ELF-1 (cell line): ENCODE measurements at regions not wholly inside any gene's neighbourhood (a gene's known extent, or its start where the extent isn't known, plus 50 kb on each side); places are given as distances from the start of the nearest gene placed in this dataset.
A peak's percentile ranks its signal among the peaks of the same experiment; 100 is the strongest.

ENCODE experiments used
- DNase-seq: peaks from one replicate; pipeline ENCODE4 v3.0.0-alpha.2; 2016; ENCODE audit warnings: low read depth, low spot score

GRCh38 chr5:18032744-18033143 lies 398.5 kb downstream of the TAF11L14 start:
- DNase-seq = no peak

DNA sequence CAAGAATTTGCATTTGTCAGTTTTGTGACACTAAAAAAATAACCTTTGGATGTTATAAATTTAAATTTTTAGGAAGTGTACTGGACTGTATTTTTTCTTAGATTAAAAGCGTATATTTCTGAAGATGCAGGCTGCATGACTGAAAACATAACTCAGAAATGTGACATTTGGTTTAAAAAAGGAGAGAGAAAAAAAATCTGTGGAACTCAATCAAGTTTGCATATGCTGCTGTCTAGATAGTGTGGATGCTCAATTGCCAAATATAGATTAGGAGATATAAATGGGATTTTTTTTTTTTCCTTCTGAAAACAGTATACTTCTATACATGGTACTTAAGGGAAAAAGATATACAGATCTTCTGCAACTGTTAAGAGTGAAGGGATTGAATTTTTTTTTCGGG lies 402.3 kb downstream of the TAF11L14 start:
- no peak for DNase-seq

GRCh38 chr5:18037718-18038117 lies 403.5 kb downstream of the TAF11L14 start:
- DNase-seq = no peak

GRCh38 chr5:18043344-18043743 lies 409.1 kb downstream of the TAF11L14 start:
- DNase-seq = peak; percentile 4

GRCh38 chr5:18048449-18048848 lies 414.2 kb downstream of the TAF11L14 start:
- no peak for DNase-seq

DNA sequence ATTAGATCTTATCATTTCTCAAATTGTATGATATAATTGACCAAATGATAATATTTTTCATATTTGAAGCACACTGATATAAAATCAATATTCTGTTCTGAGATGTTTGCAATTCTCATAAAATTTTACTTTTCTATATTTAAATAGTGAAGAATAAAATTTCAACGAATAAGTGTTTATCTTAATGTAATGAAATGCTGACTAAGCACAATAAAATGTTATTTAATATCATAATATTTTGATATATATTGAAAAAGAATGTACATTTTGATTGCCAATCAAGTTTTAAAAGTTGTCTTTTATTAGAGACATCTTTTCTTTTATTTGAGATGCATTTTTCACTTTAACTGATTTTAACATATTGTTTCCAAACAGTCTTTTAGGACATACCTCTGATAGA lies 416.1 kb downstream of the TAF11L14 start:
- DNase-seq = no peak

GRCh38 chr5:18050776-18051175 lies 416.5 kb downstream of the TAF11L14 start:
- no peak for DNase-seq

GRCh38 chr5:18051953-18052352 lies 417.7 kb downstream of the TAF11L14 start:
- DNase-seq = no peak

DNA sequence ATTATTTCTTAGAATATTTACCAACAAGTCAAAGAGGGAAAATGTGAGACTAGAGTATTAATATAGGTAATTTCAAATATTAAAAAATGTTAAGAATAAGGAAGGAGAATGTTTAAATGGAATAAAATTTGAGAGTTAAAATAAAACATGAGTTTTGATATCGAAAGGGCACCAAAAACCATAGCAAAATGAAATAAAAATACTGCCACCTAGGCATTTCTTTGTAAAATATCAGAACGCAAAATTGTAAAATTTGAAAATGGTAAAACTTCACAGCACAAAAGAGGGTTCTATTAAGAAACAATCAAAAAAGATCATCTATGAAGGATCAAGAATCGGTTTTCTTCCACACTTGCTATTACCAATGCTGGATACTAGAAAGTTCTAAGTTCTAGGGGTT lies 418.3 kb downstream of the TAF11L14 start:
- no peak for DNase-seq

DNA sequence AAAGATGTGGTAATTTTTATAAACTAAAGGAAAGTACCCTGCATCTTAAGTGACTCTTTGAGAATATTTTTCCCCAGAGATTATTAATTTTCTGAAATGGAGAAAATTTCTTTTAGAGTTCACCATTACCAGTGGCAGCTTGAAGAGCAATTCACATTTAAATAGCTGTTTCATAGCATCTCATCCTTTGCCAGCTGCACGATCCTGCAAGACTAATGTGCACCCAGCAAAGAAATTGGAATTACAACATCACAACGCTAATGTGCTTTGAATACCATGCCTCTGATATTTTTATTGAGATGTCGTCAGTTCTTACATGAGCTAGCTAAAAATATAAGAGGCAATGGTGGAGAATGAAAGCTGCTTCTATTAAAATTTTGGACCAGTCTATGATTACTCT lies 423.5 kb downstream of the TAF11L14 start:
- DNase-seq = no peak

DNA sequence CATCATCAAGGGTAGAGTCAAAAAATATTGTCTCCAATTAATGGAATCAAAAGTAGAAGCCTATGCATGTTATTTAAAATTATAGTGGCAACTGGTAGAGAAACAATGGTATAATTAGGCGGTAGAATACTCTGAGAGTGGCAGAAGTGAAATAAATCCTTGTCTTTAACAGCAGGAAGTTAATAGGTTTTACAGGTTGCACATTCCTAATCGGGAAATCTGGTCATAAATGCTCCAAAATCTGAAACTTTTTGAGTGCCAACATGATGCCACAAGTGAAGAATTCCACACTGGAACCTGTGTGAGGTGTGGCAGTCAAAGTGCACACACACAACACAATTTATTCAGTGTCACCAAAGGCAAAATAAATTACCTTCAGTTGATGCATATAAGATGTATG lies 433.4 kb downstream of the TAF11L14 start:
- no peak for DNase-seq

DNA sequence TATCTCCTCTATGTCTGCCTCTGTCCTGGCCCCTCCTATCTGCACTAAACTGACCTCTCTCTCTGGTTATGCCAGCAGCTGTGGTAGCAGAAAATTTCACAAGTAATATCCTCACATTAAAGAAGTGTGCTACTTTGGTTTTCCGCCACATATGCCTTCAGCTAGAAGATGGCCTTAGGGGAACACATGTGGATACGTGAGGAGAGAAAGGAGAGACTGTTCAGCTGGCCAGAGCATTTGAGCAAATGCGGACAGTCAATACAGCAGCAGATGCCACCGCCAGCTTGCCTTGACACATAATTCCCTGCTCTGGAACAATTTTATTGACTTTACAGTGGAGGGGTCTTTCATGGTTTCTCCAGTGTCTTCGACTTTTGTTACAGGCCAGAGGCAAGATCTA lies 434.6 kb downstream of the TAF11L14 start:
- DNase-seq = no peak

DNA sequence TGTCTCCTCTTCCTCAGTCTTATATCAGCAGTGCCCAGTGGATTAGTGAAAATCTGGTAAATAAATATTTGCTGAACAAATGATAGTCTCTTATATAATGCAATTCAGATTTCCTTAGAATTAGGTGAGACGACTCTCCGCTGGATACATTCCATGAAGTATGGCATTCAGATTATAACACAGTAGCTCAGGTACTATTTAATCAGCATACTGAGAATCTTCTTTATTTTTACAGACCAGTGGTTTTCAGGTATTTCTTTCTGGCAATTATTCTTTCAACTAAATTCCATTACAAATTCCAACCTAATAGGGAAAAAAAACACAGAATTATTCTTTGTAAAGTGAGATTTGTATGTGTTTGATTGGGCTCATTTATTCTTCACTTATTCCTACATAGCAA lies 435.5 kb downstream of the TAF11L14 start:
- no peak for DNase-seq

- DNase-seq = no peak
Measured at GRCh38 chr5:18072600-18072999, 438.3 kb downstream of the TAF11L14 start.

GRCh38 chr5:18074961-18075360 lies 440.7 kb downstream of the TAF11L14 start:
- no peak for DNase-seq

- no peak for DNase-seq
Measured at GRCh38 chr5:18078157-18078556, 443.9 kb downstream of the TAF11L14 start.

- no peak for DNase-seq
Measured at GRCh38 chr5:18079831-18080230, 445.6 kb downstream of the TAF11L14 start.

GRCh38 chr5:18088020-18088579 lies 453.8 kb downstream of the TAF11L14 start:
- DNase-seq = no peak

- no peak for DNase-seq
Measured at GRCh38 chr5:18090177-18090576, 455.9 kb downstream of the TAF11L14 start.

DNA sequence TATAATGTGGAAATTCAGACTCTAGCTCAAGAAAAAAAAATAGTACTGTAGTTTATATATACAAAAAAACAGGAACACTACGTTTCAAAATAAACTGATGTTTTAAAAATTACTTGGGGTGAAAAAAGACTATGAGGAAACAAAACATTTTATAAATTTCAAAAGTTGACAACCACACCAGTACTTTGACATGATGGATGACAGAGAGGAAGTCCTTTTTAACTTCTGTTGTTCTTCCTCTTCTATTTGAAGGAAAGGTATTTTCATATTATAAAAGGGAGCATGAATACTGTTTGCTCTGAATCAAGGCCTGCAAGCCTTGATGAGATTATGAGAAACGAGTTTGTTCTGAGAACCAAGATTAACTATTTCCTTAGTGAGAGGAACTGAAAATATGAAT lies 456.9 kb downstream of the TAF11L14 start:
- no peak for DNase-seq

- DNase-seq = no peak
Measured at GRCh38 chr5:18091758-18092157, 457.5 kb downstream of the TAF11L14 start.

- DNase-seq = no peak
Measured at GRCh38 chr5:18095061-18095460, 460.8 kb downstream of the TAF11L14 start.

GRCh38 chr5:18097817-18098216 lies 463.6 kb downstream of the TAF11L14 start:
- peak; percentile 46 for DNase-seq

DNA sequence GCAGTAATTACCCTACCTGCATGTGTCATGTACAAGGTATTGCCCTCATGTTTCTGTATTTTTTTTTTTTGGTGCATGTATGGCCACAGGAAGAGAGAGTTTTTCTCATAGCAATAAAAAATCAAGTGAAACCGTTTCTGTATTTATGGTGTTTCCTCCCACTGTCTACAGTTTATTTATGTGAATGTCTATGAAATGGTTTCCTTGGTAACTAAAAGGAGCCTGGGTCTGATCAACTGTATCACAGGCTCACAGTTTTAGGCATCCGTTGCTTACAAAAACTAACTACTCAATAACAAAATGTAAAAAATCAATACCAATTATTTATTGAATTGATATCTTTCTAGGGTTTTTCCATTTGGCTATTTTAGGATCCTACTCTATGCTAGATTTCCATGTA lies 464.4 kb downstream of the TAF11L14 start:
- no peak for DNase-seq
